ENCODE measurements at regions not wholly inside any gene's neighbourhood (a gene's known extent, or its start where the extent isn't known, plus 50 kb on each side); places are given as distances from the start of the nearest gene placed in this dataset.
"Not testable (repeated sequence)": the region's sequence is repeated elsewhere in the genome, so short reads cannot be mapped to it uniquely, and the experiment has no call there.

- FAIRE-seq, result no peak
Observed at GRCh38 chr6:146944809-146945208, 259.4 kb upstream of the STXBP5 start.

GRCh38 chr6:146946559-146946958 lies 257.7 kb upstream of the STXBP5 start:
- no peak for FAIRE-seq

- FAIRE-seq, result no peak
Observed at GRCh38 chr6:146948790-146949342, 255.4 kb upstream of the STXBP5 start.

GRCh38 chr6:146949425-146949824 lies 254.8 kb upstream of the STXBP5 start:
- no peak for FAIRE-seq

- FAIRE-seq, result no peak
Observed at GRCh38 chr6:146950351-146950835, 253.8 kb upstream of the STXBP5 start.

- FAIRE-seq, result no peak
Observed at GRCh38 chr6:146955570-146955969, 248.6 kb upstream of the STXBP5 start.

- no peak for FAIRE-seq
Observed at GRCh38 chr6:146957181-146958093, 246.8 kb upstream of the STXBP5 start.

- no peak for FAIRE-seq
Observed at GRCh38 chr6:146961831-146962230, 242.4 kb upstream of the STXBP5 start.

GRCh38 chr6:146962329-146962728 lies 241.9 kb upstream of the STXBP5 start:
- FAIRE-seq, result no peak

- no peak for FAIRE-seq
Observed at GRCh38 chr6:146965110-146965689, 239.0 kb upstream of the STXBP5 start.

- FAIRE-seq, result no peak
Observed at GRCh38 chr6:146968041-146968760, 236.0 kb upstream of the STXBP5 start.

GRCh38 chr6:146972546-146972945 lies 231.7 kb upstream of the STXBP5 start:
- FAIRE-seq, result no peak

- no peak for FAIRE-seq
Observed at GRCh38 chr6:146974351-146974750, 229.9 kb upstream of the STXBP5 start.

- FAIRE-seq, result no peak
Observed at GRCh38 chr6:146975093-146975492, 229.1 kb upstream of the STXBP5 start.

GRCh38 chr6:146980900-146981329 lies 223.3 kb upstream of the STXBP5 start:
- FAIRE-seq, result no peak

- no peak for FAIRE-seq
Observed at GRCh38 chr6:146981981-146982380, 222.2 kb upstream of the STXBP5 start.

GRCh38 chr6:146984251-146984924 lies 219.8 kb upstream of the STXBP5 start:
- no peak for FAIRE-seq

GRCh38 chr6:146985111-146985510 lies 219.1 kb upstream of the STXBP5 start:
- FAIRE-seq, result no peak

- FAIRE-seq, result no peak
Observed at GRCh38 chr6:146985966-146986365, 218.3 kb upstream of the STXBP5 start.

- FAIRE-seq, result not testable (repeated sequence)
Observed at GRCh38 chr6:146987938-146988337, 216.3 kb upstream of the STXBP5 start.

- FAIRE-seq, result no peak
Observed at GRCh38 chr6:146989860-146990259, 214.4 kb upstream of the STXBP5 start.

- FAIRE-seq, result no peak
Observed at GRCh38 chr6:146990284-146990683, 213.9 kb upstream of the STXBP5 start.

Data from G401.6 (cell line).